ENCODE measurements at regions not wholly inside any gene's neighbourhood (a gene's known extent, or its start where the extent isn't known, plus 50 kb on each side); places are given as distances from the start of the nearest gene placed in this dataset.

- H3K4me2 ChIP-seq (ENCODE audit: low read length), result peak overlapping the region; percentile 75
- ChIA-PET CTCF (interaction anchor here (0.7 to 1.7 kb wide), 3 partner anchors 22 to 148 kb away, joined by 3 to 10 read pairs (median 3); no protein-coding TSS in a partner anchor), POLR2A (ENCODE audit: unreplicated experiment) (interaction anchor here (0.7 to 0.8 kb wide), 2 partner anchors 22 to 28 kb away, joined by 4 to 5 read pairs; no protein-coding TSS in a partner anchor)
- peaks cover 54% of the 10 kb centered on the region for H3K4me1 ChIP-seq (ENCODE audit: insufficient read depth, low read length)
- intact Hi-C loops (cut with micrococcal nuclease), result loop anchor here (1.0 kb wide), 2 partner anchors 21 to 27 kb away; no protein-coding TSS in a partner anchor
- peak overlapping the region; percentile 94 for H3K9ac ChIP-seq (ENCODE audit: low read length)
- DNase-seq, result peak; percentile 93
- no peaks in the 10 kb centered on the region for H3K9me3 ChIP-seq (ENCODE audit: low read length)
- H3K79me2 ChIP-seq (ENCODE audit: low read length), result peaks cover 8% of the 10 kb centered on the region; the same call in 1 of the 2 replicates
- peak overlapping the region; percentile 25; the same call in 1 of the 2 replicates for H3K4me3 ChIP-seq (ENCODE audit: low read length)
- peaks cover 26% of the 10 kb centered on the region for H3F3A ChIP-seq (ENCODE audit: low read length, unreplicated experiment)
- H3K27me3 ChIP-seq (ENCODE audit: low read length), result no peaks in the 10 kb centered on the region
- peak overlapping the region; percentile 99 for H3K27ac ChIP-seq (ENCODE audit: low read length)
- no TSS peak for BruUV-seq (replicated peaks)
- no peak for TF ChIP-seq CTCF (conservative IDR thresholded peaks at IDR 0.05; ENCODE audit: low read depth, low read length)
- TF ChIP-seq EZH2 (IDR thresholded peaks at IDR 0.05; ENCODE audit: low read length, unreplicated experiment), result no peak
- no peak for TF ChIP-seq EZH2phosphoT487 (IDR thresholded peaks at IDR 0.05; ENCODE audit: borderline replicate concordance, low read length)
- no peaks in the 10 kb centered on the region for H4K20me1 ChIP-seq (ENCODE audit: low read length)
- H2AFZ ChIP-seq (ENCODE audit: low read length), result no peak overlapping the region
- no peaks in the 10 kb centered on the region for H3K36me3 ChIP-seq (ENCODE audit: low read depth, low read length)
- no peaks in the 10 kb centered on the region for H3K9me2 ChIP-seq (replicated peaks; ENCODE audit: low read length)
- peak; percentile 14 for ATAC-seq
Observed at GRCh38 chr12:65630555-65630954, 193.7 kb upstream of the HMGA2 start.

- Histone ChIP-seq H2AFZ (ENCODE audit: low read length) (no peak overlapping the region), H3K27me3 (ENCODE audit: low read length) (no peaks in the 10 kb centered on the region), H3K4me2 (ENCODE audit: low read length) (peak overlapping the region; percentile 64), H3K79me2 (ENCODE audit: low read length) (peaks cover 10% of the 10 kb centered on the region; the same call in 1 of the 2 replicates), H3K4me1 (ENCODE audit: insufficient read depth, low read length) (peaks cover 65% of the 10 kb centered on the region), H3K4me3 (ENCODE audit: low read length) (no peak overlapping the region; the same call in 1 of the 2 replicates), H4K20me1 (ENCODE audit: low read length) (no peaks in the 10 kb centered on the region), H3K9ac (ENCODE audit: low read length) (peak overlapping the region; percentile 94), H3F3A (ENCODE audit: low read length, unreplicated experiment) (peaks cover 28% of the 10 kb centered on the region), H3K36me3 (ENCODE audit: low read depth, low read length) (no peaks in the 10 kb centered on the region), H3K9me3 (ENCODE audit: low read length) (no peaks in the 10 kb centered on the region), H3K27ac (ENCODE audit: low read length) (peak overlapping the region; percentile 99), H3K9me2 (replicated peaks; ENCODE audit: low read length) (no peaks in the 10 kb centered on the region)
- ATAC-seq (peak; percentile 49), DNase-seq (peak; percentile 99)
- BruUV-seq (replicated peaks), result no TSS peak
- CTCF ChIA-PET, result interaction anchor here (1.0 to 1.7 kb wide), 2 partner anchors 23 to 29 kb away, joined by 4 to 10 read pairs; no protein-coding TSS in a partner anchor
- no peak for TF ChIP-seq EZH2 (IDR thresholded peaks at IDR 0.05; ENCODE audit: low read length, unreplicated experiment)
- no peak for TF ChIP-seq EZH2phosphoT487 (IDR thresholded peaks at IDR 0.05; ENCODE audit: borderline replicate concordance, low read length)
- no peak for TF ChIP-seq CTCF (conservative IDR thresholded peaks at IDR 0.05; ENCODE audit: low read depth, low read length)
- intact Hi-C loops (cut with micrococcal nuclease), result loop anchor here (1.0 kb wide), 5 partner anchors 18 to 193 kb away; partner anchors contain the start of gene HMGA2
- POLR2A ChIA-PET (ENCODE audit: unreplicated experiment), result interaction anchor here (0.6 to 1.4 kb wide), 3 partner anchors 26 to 64 kb away, joined by 3 to 5 read pairs (median 5); no protein-coding TSS in a partner anchor
Observed at GRCh38 chr12:65631621-65632111, 192.6 kb upstream of the HMGA2 start.
